Ovary (tissue), 7 donors: ENCODE measurements at regions not wholly inside any gene's neighbourhood (a gene's known extent, or its start where the extent isn't known, plus 50 kb on each side); places are given as distances from the start of the nearest gene placed in this dataset.
"Not testable (repeated sequence)": the region's sequence is repeated elsewhere in the genome, so short reads cannot be mapped to it uniquely, and the experiment has no call there.

Source experiments
- DNase-seq, 5 donors: peaks; one replicate each; pipeline ENCODE4 v3.0.0-alpha.2; 2019 to 2020
- H3K27ac ChIP-seq, 2 donors: fragments of 200-600 bp; one replicate each; pipeline versions ENCODE4 v1.5.1 to v1.8.0; 2019 to 2022
- H3K27me3 ChIP-seq: fragments of 200-600 bp; one replicate; pipeline ENCODE4 v1.8.0; 2022
- H3K36me3 ChIP-seq: fragments of 200-600 bp; sonication (generic); one replicate; pipeline ENCODE4 v1.5.1; 2019
- H3K4me1 ChIP-seq: one replicate; pipeline ENCODE4 v1.8.1; 2013; ENCODE audit warnings: mild to moderate bottlenecking, moderate library complexity; ENCODE audit not compliant: insufficient read depth
- H3K4me3 ChIP-seq: fragments of 200-600 bp; sonication (generic); one replicate; pipeline ENCODE4 v1.5.1; 2017
- H3K9me3 ChIP-seq, 2 donors: fragments of 200-600 bp in 1 of 2; sonication (generic) in 1 of 2; one replicate each; pipeline versions ENCODE4 v1.5.1 to v1.8.1; 2013 to 2019; ENCODE audit warnings: mild to moderate bottlenecking in 1 of 2, moderate library complexity in 1 of 2
- EP300 ChIP-seq: sonication (generic); formaldehyde crosslinking; IDR thresholded peaks from one replicate; pipeline ENCODE4 v1.6.1; 2017; ENCODE audit warnings: antibody characterized with exemption
- POLR2A ChIP-seq: fragments of 450-650 bp; IDR thresholded peaks from one replicate; pipeline ENCODE4 v1.6.1; 2017; ENCODE audit warnings: antibody characterized with exemption, mild to moderate bottlenecking, moderate library complexity
- WGBS, 3 donors: extraction: QIAGEN DNeasy Blood & Tissue Kit in 1 of 3; methylation state at CpG; one replicate each; pipeline versions ENCODE4 v1.1.5 to v1.1.7; 2013 to 2017; 5-methylcytosine and 5-hydroxymethylcytosine counted together
- intact Hi-C, 4 donors: fragments of 100-400 bp; cut with DNase I; formaldehyde crosslinking; loops; one replicate each; pipeline versions ENCODE4 v1.11.0 to v1.15.1; 2022 to 2023
- TF ChIP-seq, protein P1 (sequence below), 3 donors: fragments of 450-650 bp in 2 of 3; fragments of 200-600 bp in 1 of 3; IDR thresholded peaks; one replicate each; pipeline versions ENCODE4 v1.5.1 to v1.8.0; 2016 to 2022; ENCODE audit warnings: antibody characterized with exemption in 3 of 3, mild to moderate bottlenecking in 1 of 3
- donor health status: DM: no; HTN: no; CAD: no; lungs with moderate emphysema.
- donor health status: DM: no; HTN: no; CAD: no.
- donor health status: Bipolar disorder and iron deficiency.
- donor health status: DM: no; HTN: no; CAD: no.
- donor health status: DM: yes; HTN: yes; CAD: no.

DNA sequence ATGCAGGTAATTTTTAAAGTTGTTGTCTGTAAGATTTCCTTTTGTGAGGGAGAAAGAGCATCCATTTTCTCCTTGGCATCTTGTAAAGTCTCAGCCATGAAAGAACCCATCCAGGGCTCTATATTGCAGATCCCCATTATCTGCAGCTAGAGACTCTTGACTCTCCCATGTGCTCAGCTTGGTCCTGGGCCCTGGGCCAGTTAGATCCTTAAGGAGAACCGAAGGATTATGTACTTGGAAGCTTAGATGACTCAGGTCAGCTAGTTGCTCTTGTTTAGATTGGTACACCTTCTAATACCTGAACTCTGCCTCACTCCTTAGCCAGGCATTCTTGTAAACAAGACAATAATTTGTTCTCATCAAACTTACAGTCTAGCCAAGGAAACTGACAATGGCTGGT is 1617.6 kb downstream of the KHDRBS2 start:
- no peak for TF ChIP-seq EP300
- TF ChIP-seq POLR2A, result no peak
- TF ChIP-seq, protein P1, sequence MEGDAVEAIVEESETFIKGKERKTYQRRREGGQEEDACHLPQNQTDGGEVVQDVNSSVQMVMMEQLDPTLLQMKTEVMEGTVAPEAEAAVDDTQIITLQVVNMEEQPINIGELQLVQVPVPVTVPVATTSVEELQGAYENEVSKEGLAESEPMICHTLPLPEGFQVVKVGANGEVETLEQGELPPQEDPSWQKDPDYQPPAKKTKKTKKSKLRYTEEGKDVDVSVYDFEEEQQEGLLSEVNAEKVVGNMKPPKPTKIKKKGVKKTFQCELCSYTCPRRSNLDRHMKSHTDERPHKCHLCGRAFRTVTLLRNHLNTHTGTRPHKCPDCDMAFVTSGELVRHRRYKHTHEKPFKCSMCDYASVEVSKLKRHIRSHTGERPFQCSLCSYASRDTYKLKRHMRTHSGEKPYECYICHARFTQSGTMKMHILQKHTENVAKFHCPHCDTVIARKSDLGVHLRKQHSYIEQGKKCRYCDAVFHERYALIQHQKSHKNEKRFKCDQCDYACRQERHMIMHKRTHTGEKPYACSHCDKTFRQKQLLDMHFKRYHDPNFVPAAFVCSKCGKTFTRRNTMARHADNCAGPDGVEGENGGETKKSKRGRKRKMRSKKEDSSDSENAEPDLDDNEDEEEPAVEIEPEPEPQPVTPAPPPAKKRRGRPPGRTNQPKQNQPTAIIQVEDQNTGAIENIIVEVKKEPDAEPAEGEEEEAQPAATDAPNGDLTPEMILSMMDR (IDR thresholded peaks at IDR 0.05), result no peak
- Histone ChIP-seq H3K27ac (no peak overlapping the region), H3K4me3 (no peak overlapping the region), H3K9me3 (no peaks in the 10 kb centered on the region), H3K4me1 (no peaks in the 10 kb centered on the region), H3K27me3 (no peaks in the 10 kb centered on the region), H3K36me3 (no peaks in the 10 kb centered on the region)
- no peak for DNase-seq
- 38 to 62% (median 49%) methylated on average over 1 of the region's 1 CpG for WGBS, 3 donors
- intact Hi-C loops, result no loop called here

DNA sequence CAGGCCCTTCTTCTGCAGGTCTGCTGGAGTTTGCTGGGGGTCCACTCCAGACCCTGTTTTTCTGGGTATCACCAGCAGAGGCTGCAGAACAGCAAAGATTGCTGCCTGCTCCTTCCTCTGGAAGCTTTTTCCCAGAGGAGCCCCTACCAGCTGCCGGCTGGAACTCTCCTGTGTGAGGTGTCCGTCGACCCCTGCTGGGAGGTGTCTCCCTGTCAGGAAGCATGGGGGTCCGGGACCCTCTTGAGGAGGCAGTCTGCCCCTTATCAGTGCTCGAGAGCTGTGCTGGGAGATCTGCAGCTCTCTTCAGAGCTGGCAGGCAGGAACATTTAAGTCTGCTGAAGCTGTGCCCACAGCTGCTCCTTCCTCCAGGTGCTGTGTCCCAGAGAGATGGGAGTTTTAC is 1622.8 kb downstream of the KHDRBS2 start:
- H3K27me3 ChIP-seq, H3K9me3 ChIP-seq, intact Hi-C loops, H3K36me3 ChIP-seq, H3K4me3 ChIP-seq, DNase-seq, H3K27ac ChIP-seq, H3K4me1 ChIP-seq: not testable (repeated sequence)
- 65 to 93% (median 76%) methylated on average over 5 of the region's 5 CpGs for WGBS, 3 donors

DNA sequence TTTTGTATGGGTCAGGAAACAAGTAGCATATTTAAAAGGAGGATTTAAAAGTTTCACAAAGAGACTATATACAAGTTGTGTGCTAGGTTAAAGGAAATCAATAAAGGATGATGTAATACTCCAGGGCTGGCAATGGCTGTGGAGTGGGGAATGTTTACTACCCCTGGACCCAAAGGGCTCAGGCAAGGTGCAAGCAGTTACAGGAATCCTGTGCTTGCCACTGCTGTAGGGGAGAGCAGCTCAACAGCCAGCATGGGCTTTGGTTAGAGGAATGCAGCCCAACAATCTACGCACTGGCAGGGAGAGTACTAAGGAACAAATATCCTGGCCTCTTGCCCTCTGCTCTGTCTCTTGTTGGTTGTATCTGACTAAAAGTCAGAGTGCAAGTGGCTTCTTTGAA is 1642.2 kb downstream of the KHDRBS2 start:
- no peak overlapping the region for H3K4me3 ChIP-seq
- H3K9me3 ChIP-seq, result no peaks in the 10 kb centered on the region
- WGBS, 3 donors, result 64 to 90% (median 85%) methylated on average over 1 of the region's 1 CpG
- TF ChIP-seq, protein P1 (IDR thresholded peaks at IDR 0.05), result no peak
- no peak for TF ChIP-seq POLR2A
- no peak for TF ChIP-seq EP300
- no peaks in the 10 kb centered on the region for H3K27me3 ChIP-seq
- DNase-seq, result no peak
- no peaks in the 10 kb centered on the region for H3K36me3 ChIP-seq
- intact Hi-C loops, result no loop called here
- no peaks in the 10 kb centered on the region for H3K4me1 ChIP-seq
- no peak overlapping the region for H3K27ac ChIP-seq

DNA sequence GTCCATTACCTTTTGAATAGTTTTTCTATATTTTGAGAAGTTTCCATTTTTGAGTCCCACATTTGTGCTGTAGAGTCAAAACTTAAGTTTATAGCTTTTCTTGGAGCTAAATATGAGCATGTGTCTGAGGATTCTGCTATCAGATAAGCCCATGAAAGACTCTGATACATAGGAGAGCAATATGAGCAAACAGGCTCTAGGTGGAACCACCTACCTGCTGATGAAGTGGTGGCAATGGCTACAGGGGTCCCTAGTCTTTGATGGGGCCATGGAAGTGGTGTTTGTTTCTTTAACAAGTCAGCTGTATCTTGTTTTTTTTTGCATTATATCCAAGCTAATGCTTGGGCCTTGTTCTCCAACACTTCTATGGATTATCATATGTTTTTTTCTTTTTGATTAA is 1646.8 kb downstream of the KHDRBS2 start:
- intact Hi-C loops, result not testable (repeated sequence)

More for the DNA sequence above, 1646.8 kb downstream of the KHDRBS2 start:
- H3K4me3 ChIP-seq, H3K27me3 ChIP-seq, DNase-seq, H3K36me3 ChIP-seq, H3K4me1 ChIP-seq, H3K27ac ChIP-seq, H3K9me3 ChIP-seq: not testable (repeated sequence)
